Thyroid gland (tissue), 4 donors: ENCODE measurements at regions not wholly inside any gene's neighbourhood (a gene's known extent, or its start where the extent isn't known, plus 50 kb on each side); places are given as distances from the start of the nearest gene placed in this dataset.

Experiments
- DNase-seq, 2 donors: peaks; one replicate each; pipeline ENCODE4 v3.0.0-alpha.2; 2019
- H3K27ac ChIP-seq, 3 donors: fragments of 200-600 bp; sonication (generic); 1 replicate in 2 of 3; 2 replicates in 1 of 3; pipeline ENCODE4 v1.5.1; 2016 to 2019; ENCODE audit warnings: mild to moderate bottlenecking in 1 of 3, moderate library complexity in 1 of 3
- H3K27me3 ChIP-seq: fragments of 200-600 bp; sonication (generic); one replicate; pipeline ENCODE4 v1.5.1; 2019
- H3K36me3 ChIP-seq, 2 donors: fragments of 200-600 bp; sonication (generic); one replicate each; pipeline ENCODE4 v1.5.1; 2016 to 2019
- H3K4me1 ChIP-seq, 2 donors: fragments of 200-600 bp; sonication (generic); one replicate each; pipeline ENCODE4 v1.5.1; 2017 to 2019
- H3K4me3 ChIP-seq, 3 donors: fragments of 200-600 bp; sonication (generic); replicated peaks in 1 of 3; 1 replicate in 2 of 3; 2 replicates in 1 of 3; pipeline ENCODE4 v1.5.1; 2016; ENCODE audit warnings: mild to moderate bottlenecking in 1 of 3
- H3K9me3 ChIP-seq: fragments of 200-600 bp; sonication (generic); one replicate; pipeline ENCODE4 v1.5.1; 2017
- CTCF ChIP-seq, 6 experiments: fragments of 200-600 bp in 3 of 6; fragments of 450-650 bp in 3 of 6; sonication (generic) in 3 of 6; IDR thresholded peaks; one replicate each; pipeline ENCODE4 v1.5.1; 2016 to 2019; ENCODE audit warnings: antibody characterized with exemption in 6 of 6, mild to moderate bottlenecking in 2 of 6, inconsistent platforms in 1 of 6, moderate library complexity in 1 of 6
- POLR2A ChIP-seq, 2 donors: fragments of 450-650 bp; IDR thresholded peaks; one replicate each; pipeline ENCODE4 v1.6.1; 2017; ENCODE audit warnings: antibody characterized with exemption in 2 of 2, mild to moderate bottlenecking in 2 of 2, moderate library complexity in 1 of 2
- WGBS, 2 donors: methylation state at CpG; one replicate each; pipeline ENCODE4 v1.1.5; 2017; 5-methylcytosine and 5-hydroxymethylcytosine counted together
- intact Hi-C: fragments of 100-400 bp; cut with DNase I; formaldehyde crosslinking; loops from one replicate; pipeline ENCODE4 v1.15.1; 2023

GRCh38 chr1:175833951-175834350, 90.6 kb upstream of the TNR start:
- no peak overlapping the region for H3K4me3 ChIP-seq
- 58 to 62% methylated on average over 3 of the region's 3 CpGs for WGBS, 2 donors
- no peak for TF ChIP-seq CTCF (IDR thresholded peaks at IDR 0.05)
- TF ChIP-seq POLR2A (IDR thresholded peaks at IDR 0.05), result no peak
- no peaks in the 10 kb centered on the region for H3K36me3 ChIP-seq
- no peaks in the 10 kb centered on the region for H3K9me3 ChIP-seq
- H3K27me3 ChIP-seq, result no peaks in the 10 kb centered on the region
- no peaks in the 10 kb centered on the region for H3K4me1 ChIP-seq
- no peak overlapping the region for H3K27ac ChIP-seq
- intact Hi-C loops, result no loop called here
- DNase-seq, result no peak

GRCh38 chr1:175833502-175833901, 90.1 kb upstream of the TNR start:
- intact Hi-C loops, result no loop called here
- WGBS, 2 donors, result 11 to 12% methylated on average over 2 of the region's 2 CpGs
- no peak for TF ChIP-seq CTCF (IDR thresholded peaks at IDR 0.05)
- no peak for TF ChIP-seq POLR2A (IDR thresholded peaks at IDR 0.05)

GRCh38 chr1:175830500-175830899, 87.1 kb upstream of the TNR start:
- H3K27me3 ChIP-seq, result no peaks in the 10 kb centered on the region
- H3K4me3 ChIP-seq, result no peak overlapping the region
- intact Hi-C loops, result no loop called here
- H3K27ac ChIP-seq, result no peak overlapping the region
- no peaks in the 10 kb centered on the region for H3K36me3 ChIP-seq
- no peaks in the 10 kb centered on the region for H3K9me3 ChIP-seq
- H3K4me1 ChIP-seq, result no peaks in the 10 kb centered on the region
- no peak for DNase-seq
- TF ChIP-seq POLR2A (IDR thresholded peaks at IDR 0.05), result no peak
- TF ChIP-seq CTCF (IDR thresholded peaks at IDR 0.05), result no peak

More at GRCh38 chr1:175833502-175833901, 90.1 kb upstream of the TNR start:
- no peaks in the 10 kb centered on the region for H3K27me3 ChIP-seq
- H3K36me3 ChIP-seq, result no peaks in the 10 kb centered on the region
- DNase-seq, result no peak
- no peak overlapping the region for H3K27ac ChIP-seq
- H3K9me3 ChIP-seq, result no peaks in the 10 kb centered on the region
- H3K4me1 ChIP-seq, result no peaks in the 10 kb centered on the region
- no peak overlapping the region for H3K4me3 ChIP-seq

- 95 to 100% methylated on average over 1 of the region's 1 CpG for WGBS, 2 donors
- no peaks in the 10 kb centered on the region for H3K36me3 ChIP-seq
- intact Hi-C loops, result no loop called here
Measured at GRCh38 chr1:175829845-175830244, 86.5 kb upstream of the TNR start.

GRCh38 chr1:175826705-175827104, 83.3 kb upstream of the TNR start:
- Histone ChIP-seq H3K9me3 (no peaks in the 10 kb centered on the region), H3K27me3 (no peaks in the 10 kb centered on the region), H3K27ac (no peak overlapping the region), H3K4me1 (no peaks in the 10 kb centered on the region), H3K36me3 (no peaks in the 10 kb centered on the region), H3K4me3 (no peak overlapping the region)
- WGBS, 2 donors, result 83 to 85% methylated on average over 2 of the region's 2 CpGs
- DNase-seq, result no peak
- TF ChIP-seq CTCF (IDR thresholded peaks at IDR 0.05), result no peak
- TF ChIP-seq POLR2A (IDR thresholded peaks at IDR 0.05), result no peak
- intact Hi-C loops, result no loop called here

More at GRCh38 chr1:175829845-175830244, 86.5 kb upstream of the TNR start:
- H3K9me3 ChIP-seq, result no peaks in the 10 kb centered on the region
- TF ChIP-seq POLR2A (IDR thresholded peaks at IDR 0.05) (no peak), CTCF (IDR thresholded peaks at IDR 0.05) (no peak)
- H3K4me3 ChIP-seq, result no peak overlapping the region
- H3K27ac ChIP-seq, result no peak overlapping the region
- H3K4me1 ChIP-seq, result no peaks in the 10 kb centered on the region
- no peaks in the 10 kb centered on the region for H3K27me3 ChIP-seq
- no peak for DNase-seq
